ENCODE measurements at regions not wholly inside any gene's neighbourhood (a gene's known extent, or its start where the extent isn't known, plus 50 kb on each side); places are given as distances from the start of the nearest gene placed in this dataset.
"Not testable (repeated sequence)": the region's sequence is repeated elsewhere in the genome, so short reads cannot be mapped to it uniquely, and the experiment has no call there.

- Mint-ChIP-seq H3K4me3 (no peak overlapping the region), H3K27ac (no peak overlapping the region), H3K36me3 (no peaks in the 10 kb centered on the region), H3K27me3 (peaks cover 10% of the 10 kb centered on the region), H3K9me3 (no peaks in the 10 kb centered on the region), H3K4me1 (no peaks in the 10 kb centered on the region)
- no peak for DNase-seq (ENCODE audit: low spot score in 2 of 2)
- ATAC-seq (ENCODE audit: low read depth), result no peak
Observed at GRCh38 chr12:58086930-58087329, 145.6 kb downstream of the ATP23 start.

DNA sequence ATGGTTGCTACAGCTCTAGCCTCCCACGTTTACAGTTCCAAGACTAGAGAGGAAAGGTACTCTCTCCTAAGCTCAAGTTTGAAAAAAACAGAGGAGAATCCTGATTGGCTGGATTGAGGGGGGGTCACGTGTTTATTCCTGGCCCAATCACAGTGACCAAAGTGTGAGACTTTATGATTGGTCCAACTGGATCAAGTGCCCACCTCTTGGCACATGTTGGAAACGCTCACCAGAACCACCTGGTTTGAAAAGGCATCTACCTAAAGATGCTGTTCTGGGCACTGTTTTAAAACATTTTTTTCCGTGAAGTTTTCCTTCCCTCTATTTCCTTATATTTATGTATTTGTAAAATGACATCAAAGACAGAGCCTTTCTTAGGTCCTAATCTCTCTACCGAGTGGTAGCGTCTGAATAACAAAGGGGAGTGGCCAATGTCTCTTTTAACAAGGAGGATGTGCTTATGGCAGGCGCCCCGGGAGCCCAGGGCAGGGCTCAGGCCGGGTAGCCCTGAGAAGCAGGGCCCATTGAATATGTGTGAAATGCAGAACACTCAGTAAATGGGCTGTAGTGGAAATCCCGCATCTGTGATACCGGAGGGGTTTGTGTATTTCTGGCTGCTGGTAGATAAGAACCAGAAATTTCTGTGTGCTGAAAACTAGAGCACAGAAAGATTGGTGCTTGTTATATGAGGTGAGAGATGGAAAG, 146.2 kb downstream of the ATP23 start:
- no peaks in the 10 kb centered on the region for H3K9me3 Mint-ChIP-seq
- H3K36me3 Mint-ChIP-seq, result no peaks in the 10 kb centered on the region
- H3K27me3 Mint-ChIP-seq, result peaks cover 10% of the 10 kb centered on the region
- no peak overlapping the region for H3K4me3 Mint-ChIP-seq
- no peaks in the 10 kb centered on the region for H3K4me1 Mint-ChIP-seq
- DNase-seq (ENCODE audit: low spot score in 2 of 2), result no peak
- no peak overlapping the region for H3K27ac Mint-ChIP-seq
- no peak for ATAC-seq (ENCODE audit: low read depth)

GRCh38 chr12:58089588-58089987, 148.2 kb downstream of the ATP23 start:
- ATAC-seq (ENCODE audit: low read depth), result no peak
- Mint-ChIP-seq H3K27ac (no peak overlapping the region), H3K4me3 (no peak overlapping the region), H3K27me3 (peaks cover 4% of the 10 kb centered on the region), H3K36me3 (no peaks in the 10 kb centered on the region), H3K9me3 (no peaks in the 10 kb centered on the region), H3K4me1 (no peaks in the 10 kb centered on the region)
- DNase-seq (ENCODE audit: low spot score in 2 of 2), result no peak

- Mint-ChIP-seq H3K9me3 (no peaks in the 10 kb centered on the region), H3K36me3 (no peaks in the 10 kb centered on the region), H3K27me3 (peaks cover 4% of the 10 kb centered on the region), H3K27ac (no peak overlapping the region), H3K4me1 (no peaks in the 10 kb centered on the region), H3K4me3 (no peak overlapping the region)
- no peak for DNase-seq (ENCODE audit: low spot score in 2 of 2)
- no peak for ATAC-seq (ENCODE audit: low read depth)
Observed at GRCh38 chr12:58090685-58091084, 149.3 kb downstream of the ATP23 start.

DNA sequence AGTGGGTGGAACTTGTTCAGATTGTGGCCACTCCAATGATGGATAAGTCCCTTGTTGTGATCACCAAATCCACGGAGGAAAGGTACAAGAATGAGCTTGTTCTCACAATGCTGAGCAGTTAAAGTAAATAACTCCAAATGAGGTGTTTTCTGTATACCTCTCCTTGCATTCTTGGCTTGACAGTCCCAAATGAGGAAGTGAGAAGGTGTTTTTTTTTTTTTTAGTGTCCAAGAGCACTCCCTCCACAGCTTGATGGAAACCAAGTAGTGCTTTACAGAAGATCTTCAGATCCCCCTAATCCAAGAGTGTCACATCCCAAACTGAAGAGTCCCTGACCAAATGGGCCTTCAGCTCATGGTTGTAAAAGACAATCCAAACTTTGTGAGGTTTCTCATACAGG, 153.6 kb downstream of the ATP23 start:
- DNase-seq (ENCODE audit: low spot score in 2 of 2) (no peak), ATAC-seq (ENCODE audit: low read depth) (no peak)
- Mint-ChIP-seq H3K4me1 (no peaks in the 10 kb centered on the region), H3K9me3 (peaks cover 1% of the 10 kb centered on the region), H3K27ac (no peak overlapping the region), H3K4me3 (no peak overlapping the region), H3K27me3 (peaks cover 2% of the 10 kb centered on the region), H3K36me3 (no peaks in the 10 kb centered on the region)

DNA sequence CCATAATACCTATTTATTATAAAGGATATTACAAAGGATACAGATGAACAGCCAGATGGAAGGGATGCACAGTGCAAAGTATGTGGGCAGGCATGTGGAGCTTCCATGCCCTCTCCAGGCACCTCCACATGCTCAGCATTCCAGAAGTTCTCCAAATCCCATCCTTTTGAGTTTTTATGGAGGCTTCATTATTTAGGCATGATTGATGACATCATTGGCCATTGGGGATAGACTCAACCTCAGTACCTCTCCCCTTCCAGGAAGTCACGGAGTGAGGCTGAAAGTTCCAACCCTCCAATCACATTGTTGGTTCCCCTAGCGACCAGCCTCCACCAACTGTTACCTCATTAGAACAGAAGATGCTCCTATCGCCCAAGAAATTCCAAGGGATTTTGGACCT, 156.4 kb downstream of the ATP23 start:
- peaks cover 4% of the 10 kb centered on the region for H3K9me3 Mint-ChIP-seq
- H3K27me3 Mint-ChIP-seq, result no peaks in the 10 kb centered on the region
- no peaks in the 10 kb centered on the region for H3K36me3 Mint-ChIP-seq
- H3K4me3 Mint-ChIP-seq, result no peak overlapping the region
- ATAC-seq (ENCODE audit: low read depth) (no peak), DNase-seq (ENCODE audit: low spot score in 2 of 2) (no peak)
- H3K4me1 Mint-ChIP-seq, result no peaks in the 10 kb centered on the region
- no peak overlapping the region for H3K27ac Mint-ChIP-seq

- peaks cover 4% of the 10 kb centered on the region for H3K9me3 Mint-ChIP-seq
- ATAC-seq (ENCODE audit: low read depth) (no peak), DNase-seq (ENCODE audit: low spot score in 2 of 2) (no peak)
- no peaks in the 10 kb centered on the region for H3K36me3 Mint-ChIP-seq
- H3K4me1 Mint-ChIP-seq, result no peaks in the 10 kb centered on the region
- H3K27ac Mint-ChIP-seq, result no peak overlapping the region
- H3K27me3 Mint-ChIP-seq, result no peaks in the 10 kb centered on the region
- H3K4me3 Mint-ChIP-seq, result no peak overlapping the region
Observed at GRCh38 chr12:58099476-58099875, 158.1 kb downstream of the ATP23 start.

GRCh38 chr12:58104351-58104755, 163.0 kb downstream of the ATP23 start:
- no peak for DNase-seq (ENCODE audit: low spot score in 2 of 2)
- no peak overlapping the region for H3K27ac Mint-ChIP-seq

DNA sequence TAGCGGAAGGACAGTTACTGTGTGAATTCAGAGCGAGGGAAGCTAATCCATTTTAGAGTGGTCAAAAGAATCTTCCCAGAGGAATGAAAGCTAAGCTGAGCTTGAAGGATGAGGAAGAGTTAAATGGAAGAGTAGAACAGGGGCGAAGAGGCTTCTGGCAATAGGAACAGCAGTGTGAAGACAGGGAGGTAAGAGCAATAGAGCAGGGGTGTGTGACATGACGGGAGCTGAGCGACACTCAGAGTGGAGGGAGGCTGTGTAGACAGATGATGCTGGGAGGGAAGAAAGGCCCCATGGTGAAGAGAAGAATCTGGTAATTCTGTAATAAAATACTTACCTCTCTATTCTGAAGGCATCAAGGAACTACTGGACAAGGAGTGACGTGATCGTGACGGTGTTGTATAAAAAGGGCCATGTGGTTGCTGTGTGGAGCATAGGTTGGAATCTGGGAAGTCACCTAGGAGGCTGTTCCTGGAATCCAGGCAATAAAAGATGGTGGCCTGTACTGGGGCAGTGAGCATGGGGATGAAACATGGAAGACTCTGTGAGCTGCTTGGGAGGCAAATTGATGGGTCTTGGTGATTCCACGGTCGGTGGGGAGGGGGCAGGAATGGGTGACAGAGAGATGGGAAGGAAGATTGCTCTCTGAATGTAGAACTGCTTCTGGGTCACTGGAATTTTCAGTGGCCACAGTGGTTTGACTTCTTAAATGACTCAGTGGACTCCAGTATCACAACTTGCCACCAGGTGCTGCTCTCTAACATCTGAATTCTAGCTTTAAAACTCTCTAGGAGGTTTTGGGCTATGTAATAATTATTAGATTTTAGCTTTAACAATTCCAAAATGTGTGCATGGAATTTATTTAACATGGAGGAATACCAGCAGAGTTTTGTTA, 164.1 kb downstream of the ATP23 start:
- no peak for DNase-seq (ENCODE audit: low spot score in 2 of 2)
- Mint-ChIP-seq H3K36me3 (no peaks in the 10 kb centered on the region), H3K27ac (no peak overlapping the region), H3K4me3 (no peak overlapping the region), H3K9me3 (peaks cover 3% of the 10 kb centered on the region), H3K27me3 (no peaks in the 10 kb centered on the region), H3K4me1 (no peaks in the 10 kb centered on the region)
- ATAC-seq (ENCODE audit: low read depth), result no peak

More at GRCh38 chr12:58104351-58104755, 163.0 kb downstream of the ATP23 start:
- H3K9me3 Mint-ChIP-seq, result peaks cover 3% of the 10 kb centered on the region
- H3K4me1 Mint-ChIP-seq, result no peaks in the 10 kb centered on the region
- no peaks in the 10 kb centered on the region for H3K27me3 Mint-ChIP-seq
- H3K4me3 Mint-ChIP-seq, result no peak overlapping the region
- no peaks in the 10 kb centered on the region for H3K36me3 Mint-ChIP-seq
- no peak for ATAC-seq (ENCODE audit: low read depth)

DNA sequence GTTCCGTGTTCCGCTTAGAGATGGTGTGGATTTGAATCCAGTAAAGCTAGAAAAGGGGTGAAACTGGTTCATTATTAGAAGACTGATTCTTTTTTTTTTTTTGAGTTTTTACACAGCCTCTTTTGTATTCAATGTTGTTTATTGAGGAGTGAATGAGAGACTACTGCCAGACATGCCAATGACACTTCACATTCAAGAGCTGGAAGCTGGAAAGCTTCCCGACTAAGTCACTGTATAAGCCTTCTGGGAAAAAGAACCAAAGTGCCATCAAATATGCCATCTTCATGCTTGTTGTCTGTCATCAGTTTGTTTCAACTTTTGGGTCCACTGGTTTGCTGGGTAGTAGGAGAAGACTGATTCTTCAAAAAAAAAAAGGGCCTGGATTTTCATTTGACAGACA, 164.8 kb downstream of the ATP23 start:
- no peaks in the 10 kb centered on the region for H3K27me3 Mint-ChIP-seq
- H3K4me1 Mint-ChIP-seq, result no peaks in the 10 kb centered on the region
- ATAC-seq (ENCODE audit: low read depth) (no peak), DNase-seq (ENCODE audit: low spot score in 2 of 2) (no peak)
- H3K27ac Mint-ChIP-seq, result no peak overlapping the region
- no peak overlapping the region for H3K4me3 Mint-ChIP-seq
- H3K9me3 Mint-ChIP-seq, result peaks cover 3% of the 10 kb centered on the region
- H3K36me3 Mint-ChIP-seq, result no peaks in the 10 kb centered on the region

GRCh38 chr12:58117201-58117600, 175.8 kb downstream of the ATP23 start:
- H3K27me3 Mint-ChIP-seq, result peaks cover 9% of the 10 kb centered on the region
- H3K27ac Mint-ChIP-seq, result no peak overlapping the region
- H3K9me3 Mint-ChIP-seq, result peaks cover 5% of the 10 kb centered on the region
- DNase-seq (ENCODE audit: low spot score in 2 of 2) (no peak), ATAC-seq (ENCODE audit: low read depth) (no peak)
- H3K4me3 Mint-ChIP-seq, result no peak overlapping the region
- H3K36me3 Mint-ChIP-seq, result peaks cover 1% of the 10 kb centered on the region
- H3K4me1 Mint-ChIP-seq, result no peaks in the 10 kb centered on the region

GRCh38 chr12:58117667-58118066, 176.3 kb downstream of the ATP23 start:
- H3K9me3 Mint-ChIP-seq, result peaks cover 6% of the 10 kb centered on the region
- H3K36me3 Mint-ChIP-seq, result peaks cover 1% of the 10 kb centered on the region
- DNase-seq (ENCODE audit: low spot score in 2 of 2) (no peak), ATAC-seq (ENCODE audit: low read depth) (no peak)
- no peak overlapping the region for H3K27ac Mint-ChIP-seq
- no peak overlapping the region for H3K4me3 Mint-ChIP-seq
- peaks cover 10% of the 10 kb centered on the region for H3K27me3 Mint-ChIP-seq
- H3K4me1 Mint-ChIP-seq, result no peaks in the 10 kb centered on the region

- not testable (repeated sequence) for H3K36me3 Mint-ChIP-seq; H3K9me3 Mint-ChIP-seq; H3K4me3 Mint-ChIP-seq; H3K4me1 Mint-ChIP-seq; H3K27ac Mint-ChIP-seq; H3K27me3 Mint-ChIP-seq; DNase-seq (ENCODE audit: low spot score in 2 of 2); ATAC-seq (ENCODE audit: low read depth)
Observed at GRCh38 chr12:58125761-58126160, 184.4 kb downstream of the ATP23 start.

GRCh38 chr12:58131986-58132755, 190.8 kb downstream of the ATP23 start:
- no peak for ATAC-seq (ENCODE audit: low read depth)
- no peaks in the 10 kb centered on the region for H3K4me1 Mint-ChIP-seq
- no peak overlapping the region for H3K4me3 Mint-ChIP-seq
- H3K27me3 Mint-ChIP-seq, result peaks cover 3% of the 10 kb centered on the region
- H3K36me3 Mint-ChIP-seq, result no peaks in the 10 kb centered on the region
- H3K9me3 Mint-ChIP-seq, result peaks cover 4% of the 10 kb centered on the region
- no peak for DNase-seq (ENCODE audit: low spot score in 2 of 2)
- H3K27ac Mint-ChIP-seq, result no peak overlapping the region
